ENCODE measurements at regions not wholly inside any gene's neighbourhood (a gene's known extent, or its start where the extent isn't known, plus 50 kb on each side); places are given as distances from the start of the nearest gene placed in this dataset.

GRCh38 chr2:67002618-67003371, 394.3 kb upstream of the ETAA1 start:
- intact Hi-C loops (cut with micrococcal nuclease) = no loop called here
- no peak overlapping the region for H3K4me3 Mint-ChIP-seq
- no peaks in the 10 kb centered on the region for H3K36me3 Mint-ChIP-seq (ENCODE audit: low read depth)
- ATAC-seq = no peak
- ChIA-PET CTCF (no interaction called here), POLR2A (no interaction called here)
- no peak for DNase-seq
- H3K27me3 Mint-ChIP-seq = no peaks in the 10 kb centered on the region
- TF ChIP-seq, protein P1, sequence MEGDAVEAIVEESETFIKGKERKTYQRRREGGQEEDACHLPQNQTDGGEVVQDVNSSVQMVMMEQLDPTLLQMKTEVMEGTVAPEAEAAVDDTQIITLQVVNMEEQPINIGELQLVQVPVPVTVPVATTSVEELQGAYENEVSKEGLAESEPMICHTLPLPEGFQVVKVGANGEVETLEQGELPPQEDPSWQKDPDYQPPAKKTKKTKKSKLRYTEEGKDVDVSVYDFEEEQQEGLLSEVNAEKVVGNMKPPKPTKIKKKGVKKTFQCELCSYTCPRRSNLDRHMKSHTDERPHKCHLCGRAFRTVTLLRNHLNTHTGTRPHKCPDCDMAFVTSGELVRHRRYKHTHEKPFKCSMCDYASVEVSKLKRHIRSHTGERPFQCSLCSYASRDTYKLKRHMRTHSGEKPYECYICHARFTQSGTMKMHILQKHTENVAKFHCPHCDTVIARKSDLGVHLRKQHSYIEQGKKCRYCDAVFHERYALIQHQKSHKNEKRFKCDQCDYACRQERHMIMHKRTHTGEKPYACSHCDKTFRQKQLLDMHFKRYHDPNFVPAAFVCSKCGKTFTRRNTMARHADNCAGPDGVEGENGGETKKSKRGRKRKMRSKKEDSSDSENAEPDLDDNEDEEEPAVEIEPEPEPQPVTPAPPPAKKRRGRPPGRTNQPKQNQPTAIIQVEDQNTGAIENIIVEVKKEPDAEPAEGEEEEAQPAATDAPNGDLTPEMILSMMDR (IDR thresholded peaks at IDR 0.05) = no peak
- H3K4me1 Mint-ChIP-seq (ENCODE audit: low read depth) = no peaks in the 10 kb centered on the region
- no peak overlapping the region for H3K27ac Mint-ChIP-seq
- no peaks in the 10 kb centered on the region for H3K9me3 Mint-ChIP-seq

DNA sequence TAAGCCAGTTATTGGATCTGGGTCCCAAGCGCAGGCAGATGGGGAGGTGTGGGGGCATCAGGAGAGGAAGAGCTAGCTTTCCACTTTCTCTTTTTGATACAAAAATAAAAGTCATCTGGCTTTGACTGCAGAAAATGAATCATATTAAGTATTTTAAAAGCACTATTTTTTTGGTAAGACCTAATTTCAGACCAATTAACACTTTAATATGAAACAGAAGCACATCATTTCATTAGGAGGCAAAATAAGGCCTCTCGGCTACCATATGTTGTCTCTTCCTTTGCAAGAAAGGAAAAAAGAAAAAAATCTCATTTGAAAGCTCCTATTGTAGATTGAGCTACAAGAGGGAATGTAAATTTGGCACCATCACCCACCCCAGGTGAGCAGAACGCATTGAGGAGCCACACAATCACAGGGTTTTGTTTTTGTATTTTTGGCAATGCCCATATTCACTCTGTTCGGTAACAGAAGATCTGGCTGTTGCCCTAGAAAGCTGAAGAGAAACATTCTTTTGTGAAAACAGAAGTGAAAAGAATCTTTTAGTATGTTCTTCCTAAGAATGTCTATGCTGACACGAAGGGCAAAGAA, 390.7 kb upstream of the ETAA1 start:
- ChIA-PET CTCF (no interaction called here), POLR2A (no interaction called here)
- Mint-ChIP-seq H3K27me3 (no peaks in the 10 kb centered on the region), H3K9me3 (no peaks in the 10 kb centered on the region), H3K27ac (no peak overlapping the region), H3K36me3 (ENCODE audit: low read depth) (no peaks in the 10 kb centered on the region), H3K4me3 (no peak overlapping the region), H3K4me1 (ENCODE audit: low read depth) (no peaks in the 10 kb centered on the region)
- no peak for DNase-seq
- ATAC-seq = no peak
- TF ChIP-seq, protein P1 (IDR thresholded peaks at IDR 0.05) = no peak
- intact Hi-C loops (cut with micrococcal nuclease) = no loop called here

DNA sequence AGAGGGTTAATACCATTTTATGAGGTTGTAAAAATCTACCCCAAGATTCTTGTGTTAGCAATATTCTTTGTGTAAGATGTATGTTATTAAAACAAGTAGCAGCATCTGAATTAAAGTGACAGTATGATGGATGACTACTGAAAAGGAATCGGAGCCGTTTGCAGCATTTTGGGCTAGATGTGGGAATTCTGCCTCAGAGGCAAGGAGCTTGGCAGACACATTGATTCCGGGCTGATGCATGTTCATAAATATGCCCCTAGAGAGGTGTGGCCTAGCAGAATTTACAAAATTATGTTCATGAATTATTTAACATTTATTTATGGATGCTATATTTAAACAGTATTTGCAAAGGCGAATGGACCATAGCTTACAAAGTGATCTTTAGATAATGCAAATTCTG, 389.0 kb upstream of the ETAA1 start:
- TF ChIP-seq, protein P1 (IDR thresholded peaks at IDR 0.05) = no peak
- H3K4me3 Mint-ChIP-seq = no peak overlapping the region
- ATAC-seq (no peak), DNase-seq (no peak)
- no peaks in the 10 kb centered on the region for H3K36me3 Mint-ChIP-seq (ENCODE audit: low read depth)
- ChIA-PET POLR2A (no interaction called here), CTCF (no interaction called here)
- no peaks in the 10 kb centered on the region for H3K9me3 Mint-ChIP-seq
- H3K27me3 Mint-ChIP-seq = no peaks in the 10 kb centered on the region
- intact Hi-C loops (cut with micrococcal nuclease) = no loop called here
- H3K27ac Mint-ChIP-seq = no peak overlapping the region
- no peaks in the 10 kb centered on the region for H3K4me1 Mint-ChIP-seq (ENCODE audit: low read depth)

DNA sequence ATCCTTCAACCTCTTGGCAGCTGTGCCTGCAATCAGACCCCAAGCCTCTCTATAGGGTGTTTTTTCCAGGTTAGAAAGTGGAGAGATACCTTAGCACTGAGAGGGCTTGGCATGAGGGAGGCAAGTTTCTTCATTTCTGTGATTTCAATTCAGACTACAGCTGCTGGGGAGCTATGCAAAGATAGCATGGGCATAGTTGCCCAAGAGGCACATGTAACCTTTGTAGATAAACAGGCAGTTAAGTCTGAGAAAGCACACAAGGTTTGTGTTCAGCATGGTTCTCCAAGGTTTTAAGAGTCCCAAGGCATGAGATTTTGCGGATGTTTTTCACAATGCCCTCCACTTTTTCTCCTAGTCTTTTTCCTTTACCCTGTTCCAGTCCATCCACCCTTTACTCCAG, 385.0 kb upstream of the ETAA1 start:
- ATAC-seq = no peak
- no peaks in the 10 kb centered on the region for H3K9me3 Mint-ChIP-seq
- no peak overlapping the region for H3K27ac Mint-ChIP-seq
- TF ChIP-seq, protein P1 (IDR thresholded peaks at IDR 0.05) = no peak
- H3K27me3 Mint-ChIP-seq = no peaks in the 10 kb centered on the region
- POLR2A ChIA-PET = no interaction called here
- CTCF ChIA-PET = no interaction called here
- no peak for DNase-seq
- H3K4me3 Mint-ChIP-seq = no peak overlapping the region
- no peaks in the 10 kb centered on the region for H3K36me3 Mint-ChIP-seq (ENCODE audit: low read depth)
- intact Hi-C loops (cut with micrococcal nuclease) = no loop called here
- H3K4me1 Mint-ChIP-seq (ENCODE audit: low read depth) = no peaks in the 10 kb centered on the region

- ChIA-PET CTCF (no interaction called here), POLR2A (no interaction called here)
- no peak for DNase-seq
- Mint-ChIP-seq H3K36me3 (ENCODE audit: low read depth) (no peaks in the 10 kb centered on the region), H3K27ac (no peak overlapping the region), H3K4me3 (no peak overlapping the region), H3K27me3 (no peaks in the 10 kb centered on the region), H3K4me1 (ENCODE audit: low read depth) (no peaks in the 10 kb centered on the region), H3K9me3 (no peaks in the 10 kb centered on the region)
- TF ChIP-seq, protein P1 (IDR thresholded peaks at IDR 0.05) = no peak
- ATAC-seq = no peak
- intact Hi-C loops (cut with micrococcal nuclease) = no loop called here
Observed at GRCh38 chr2:67013821-67014220, 383.3 kb upstream of the ETAA1 start.

Data from activated CD8-positive, alpha-beta T cell treated with anti-CD3 and anti-CD28 coated beads for 36 hours (primary cell).